ENCODE measurements at regions not wholly inside any gene's neighbourhood (a gene's known extent, or its start where the extent isn't known, plus 50 kb on each side); places are given as distances from the start of the nearest gene placed in this dataset.
A peak's percentile ranks its signal among the peaks of the same experiment; 100 is the strongest.

- intact Hi-C loops (cut with DNase I): no loop called here
Observed at GRCh38 chr2:146890491-146890890, 954.3 kb upstream of the ACVR2A start.

DNA sequence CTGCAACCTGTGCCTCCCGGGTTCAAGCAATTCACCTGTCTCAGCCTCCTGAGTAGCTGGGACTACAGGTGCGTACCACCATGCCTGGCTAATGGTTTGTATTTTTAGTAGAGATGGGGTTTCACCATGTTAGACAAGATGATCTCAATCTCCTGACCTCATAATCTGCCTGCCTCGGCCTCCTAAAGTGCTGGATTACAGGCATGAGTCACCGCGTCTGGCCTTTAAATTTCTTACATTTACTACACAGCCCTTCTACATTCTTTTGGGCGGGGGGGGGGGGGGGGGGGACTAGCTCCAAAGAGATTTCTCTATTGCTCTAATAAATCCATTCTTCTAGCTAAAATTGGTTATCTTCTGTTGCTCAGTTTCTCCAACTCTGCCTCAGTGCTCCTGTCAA is 964.9 kb upstream of the ACVR2A start:
- intact Hi-C loops (cut with DNase I): no loop called here
- H3K4me1 ChIP-seq: no peaks in the 10 kb centered on the region
- no peaks in the 10 kb centered on the region for H3K27me3 ChIP-seq
- no peak overlapping the region for H3K4me3 ChIP-seq
- H3K9me3 ChIP-seq: no peaks in the 10 kb centered on the region
- DNase-seq (no peak), ATAC-seq (no peak)
- no peaks in the 10 kb centered on the region for H3K36me3 ChIP-seq
- TF ChIP-seq, protein P1, sequence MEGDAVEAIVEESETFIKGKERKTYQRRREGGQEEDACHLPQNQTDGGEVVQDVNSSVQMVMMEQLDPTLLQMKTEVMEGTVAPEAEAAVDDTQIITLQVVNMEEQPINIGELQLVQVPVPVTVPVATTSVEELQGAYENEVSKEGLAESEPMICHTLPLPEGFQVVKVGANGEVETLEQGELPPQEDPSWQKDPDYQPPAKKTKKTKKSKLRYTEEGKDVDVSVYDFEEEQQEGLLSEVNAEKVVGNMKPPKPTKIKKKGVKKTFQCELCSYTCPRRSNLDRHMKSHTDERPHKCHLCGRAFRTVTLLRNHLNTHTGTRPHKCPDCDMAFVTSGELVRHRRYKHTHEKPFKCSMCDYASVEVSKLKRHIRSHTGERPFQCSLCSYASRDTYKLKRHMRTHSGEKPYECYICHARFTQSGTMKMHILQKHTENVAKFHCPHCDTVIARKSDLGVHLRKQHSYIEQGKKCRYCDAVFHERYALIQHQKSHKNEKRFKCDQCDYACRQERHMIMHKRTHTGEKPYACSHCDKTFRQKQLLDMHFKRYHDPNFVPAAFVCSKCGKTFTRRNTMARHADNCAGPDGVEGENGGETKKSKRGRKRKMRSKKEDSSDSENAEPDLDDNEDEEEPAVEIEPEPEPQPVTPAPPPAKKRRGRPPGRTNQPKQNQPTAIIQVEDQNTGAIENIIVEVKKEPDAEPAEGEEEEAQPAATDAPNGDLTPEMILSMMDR (IDR thresholded peaks at IDR 0.05): no peak
- no peak overlapping the region for H3K27ac ChIP-seq

More at GRCh38 chr2:146890491-146890890, 954.3 kb upstream of the ACVR2A start:
- Histone ChIP-seq H3K9me3 (no peaks in the 10 kb centered on the region), H3K4me3 (no peak overlapping the region), H3K4me1 (no peaks in the 10 kb centered on the region), H3K36me3 (no peaks in the 10 kb centered on the region), H3K27me3 (no peaks in the 10 kb centered on the region), H3K27ac (no peak overlapping the region)
- no peak for ATAC-seq
- DNase-seq: no peak
- TF ChIP-seq, protein P1 (IDR thresholded peaks at IDR 0.05): no peak

DNA sequence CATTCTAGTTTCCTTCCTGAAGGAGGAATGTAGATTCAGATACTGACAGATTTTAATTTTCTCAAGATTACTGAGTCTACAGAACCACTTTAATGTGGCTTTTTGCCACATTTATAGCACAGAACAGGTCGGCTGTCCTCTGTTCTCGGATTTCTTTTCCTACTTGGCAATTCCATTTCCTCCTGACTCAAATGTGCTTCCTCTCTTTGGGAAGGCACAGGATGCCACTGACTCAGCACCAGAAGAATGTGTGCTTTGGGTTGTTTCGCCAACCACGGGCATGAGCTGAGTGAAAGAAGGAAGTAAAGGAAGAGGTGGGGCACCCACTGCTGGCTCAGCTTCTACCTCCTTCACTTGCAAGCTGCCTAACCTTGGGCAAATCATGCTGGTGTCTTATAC is 970.6 kb upstream of the ACVR2A start:
- Histone ChIP-seq H3K4me1 (no peaks in the 10 kb centered on the region), H3K9me3 (no peaks in the 10 kb centered on the region), H3K27me3 (no peaks in the 10 kb centered on the region), H3K4me3 (no peak overlapping the region), H3K36me3 (no peaks in the 10 kb centered on the region), H3K27ac (no peak overlapping the region)
- TF ChIP-seq, protein P1 (IDR thresholded peaks at IDR 0.05): no peak
- intact Hi-C loops (cut with DNase I): no loop called here
- DNase-seq (no peak), ATAC-seq (peak; percentile 68)

GRCh38 chr2:146873646-146874259 is 971.1 kb upstream of the ACVR2A start:
- Histone ChIP-seq H3K4me1 (no peaks in the 10 kb centered on the region), H3K4me3 (no peak overlapping the region), H3K27me3 (no peaks in the 10 kb centered on the region), H3K27ac (no peak overlapping the region), H3K9me3 (no peaks in the 10 kb centered on the region), H3K36me3 (no peaks in the 10 kb centered on the region)
- no peak for ATAC-seq
- TF ChIP-seq, protein P1 (IDR thresholded peaks at IDR 0.05): no peak
- intact Hi-C loops (cut with DNase I): no loop called here
- DNase-seq: no peak

DNA sequence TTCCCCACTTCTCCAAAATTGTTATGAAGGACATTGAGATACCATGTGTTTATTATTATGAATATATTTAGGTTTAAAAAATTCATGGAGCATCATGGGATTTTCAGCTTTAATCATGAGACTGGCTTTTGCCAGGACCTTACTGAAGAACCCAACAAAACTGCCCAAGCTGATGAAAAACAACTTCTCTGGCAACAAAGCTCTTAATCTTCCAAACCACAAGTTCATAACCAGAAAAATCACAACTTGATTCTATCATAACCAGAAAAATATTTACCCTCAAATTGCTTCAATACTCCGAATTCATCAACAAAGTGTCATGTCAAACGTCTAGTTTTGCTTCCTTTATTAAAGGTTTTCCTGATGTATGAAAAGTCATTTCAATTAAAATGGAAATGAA is 971.8 kb upstream of the ACVR2A start:
- intact Hi-C loops (cut with DNase I): no loop called here
- Histone ChIP-seq H3K27me3 (no peaks in the 10 kb centered on the region), H3K9me3 (no peaks in the 10 kb centered on the region), H3K4me1 (no peaks in the 10 kb centered on the region), H3K27ac (no peak overlapping the region), H3K36me3 (no peaks in the 10 kb centered on the region), H3K4me3 (no peak overlapping the region)
- TF ChIP-seq, protein P1 (IDR thresholded peaks at IDR 0.05): no peak
- no peak for ATAC-seq
- no peak for DNase-seq

GRCh38 chr2:146870691-146871090 is 974.1 kb upstream of the ACVR2A start:
- ATAC-seq (no peak), DNase-seq (no peak)
- Histone ChIP-seq H3K9me3 (no peaks in the 10 kb centered on the region), H3K4me3 (no peak overlapping the region), H3K36me3 (no peaks in the 10 kb centered on the region), H3K27ac (no peak overlapping the region), H3K4me1 (no peaks in the 10 kb centered on the region), H3K27me3 (no peaks in the 10 kb centered on the region)
- TF ChIP-seq, protein P1 (IDR thresholded peaks at IDR 0.05): no peak
- intact Hi-C loops (cut with DNase I): no loop called here
